Frontal cortex (tissue), 3 donors: ENCODE measurements at regions not wholly inside any gene's neighbourhood (a gene's known extent, or its start where the extent isn't known, plus 50 kb on each side); places are given as distances from the start of the nearest gene placed in this dataset.

ENCODE experiments used
- DNase-seq, 2 donors: peaks; one replicate each; pipeline ENCODE4 v3.0.0; 2012; ENCODE audit warnings: low spot score in 2 of 2
- FAIRE-seq: peaks from 2 replicates; lab custom pipeline; 2012; peaks lifted over from hg19 to GRCh38; lab: Jason Lieb, UNC
- donor health status: control.
- donor health status: control.
- donor health status: control.

DNA sequence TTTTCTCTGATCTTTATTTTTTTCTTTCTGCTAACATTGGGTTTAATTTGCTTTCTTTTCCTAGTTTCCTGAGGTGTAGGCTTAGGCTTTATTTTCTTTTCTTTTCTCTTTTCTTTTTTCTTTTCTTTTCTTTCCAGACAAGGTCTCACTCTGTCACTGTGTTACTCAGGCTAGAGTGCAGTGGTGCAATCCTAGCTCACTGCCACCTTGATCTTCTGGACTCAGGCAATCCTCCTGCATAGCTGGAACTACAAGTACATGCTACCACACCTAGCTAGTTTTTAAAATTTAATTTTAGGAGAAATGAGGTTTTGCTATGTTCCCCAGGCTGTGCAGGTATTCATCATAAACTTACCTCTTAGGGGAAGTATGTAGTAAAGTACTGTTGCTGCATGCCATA lies 197.8 kb upstream of the ANKRD50 start:
- DNase-seq (no peak), FAIRE-seq (no peak)

DNA sequence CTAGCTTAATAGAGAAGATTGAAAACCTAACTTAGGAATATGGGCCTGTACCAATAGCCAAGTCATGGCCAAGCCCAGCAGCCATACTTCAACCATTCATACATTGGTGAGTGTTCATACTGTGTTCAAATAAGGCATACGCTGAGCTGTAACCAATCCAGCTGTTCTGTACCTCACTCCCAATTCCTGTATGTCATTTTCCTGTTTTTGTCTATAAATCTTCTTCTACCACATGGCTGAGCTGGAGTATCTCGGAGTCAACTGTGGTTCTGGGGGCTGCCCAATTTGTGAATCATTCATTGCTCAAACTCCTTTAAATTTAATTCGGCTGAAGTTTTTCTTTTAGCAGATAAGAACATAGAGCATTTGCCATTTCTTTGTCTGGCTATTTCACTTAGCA lies 195.3 kb upstream of the ANKRD50 start:
- DNase-seq (no peak), FAIRE-seq (no peak)

DNA sequence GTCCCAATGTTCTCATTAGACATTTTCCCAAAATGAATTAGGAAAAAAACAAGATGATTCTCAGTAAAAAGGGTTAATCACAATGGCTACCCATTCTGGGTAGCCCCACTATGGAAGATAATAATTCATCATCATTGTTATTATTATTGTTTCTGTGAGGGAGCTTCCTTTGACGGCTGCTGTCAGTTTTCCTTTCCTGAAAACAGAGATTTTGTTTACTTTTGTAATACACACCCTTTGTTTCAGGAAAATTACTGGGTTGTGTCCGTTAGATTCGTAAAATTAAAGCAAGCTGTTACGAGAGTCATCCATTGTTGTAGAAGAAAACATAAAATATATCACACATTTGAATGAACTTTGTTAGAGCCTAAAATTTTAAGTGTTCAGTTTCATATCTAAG lies 192.9 kb upstream of the ANKRD50 start:
- no peak for FAIRE-seq

DNA sequence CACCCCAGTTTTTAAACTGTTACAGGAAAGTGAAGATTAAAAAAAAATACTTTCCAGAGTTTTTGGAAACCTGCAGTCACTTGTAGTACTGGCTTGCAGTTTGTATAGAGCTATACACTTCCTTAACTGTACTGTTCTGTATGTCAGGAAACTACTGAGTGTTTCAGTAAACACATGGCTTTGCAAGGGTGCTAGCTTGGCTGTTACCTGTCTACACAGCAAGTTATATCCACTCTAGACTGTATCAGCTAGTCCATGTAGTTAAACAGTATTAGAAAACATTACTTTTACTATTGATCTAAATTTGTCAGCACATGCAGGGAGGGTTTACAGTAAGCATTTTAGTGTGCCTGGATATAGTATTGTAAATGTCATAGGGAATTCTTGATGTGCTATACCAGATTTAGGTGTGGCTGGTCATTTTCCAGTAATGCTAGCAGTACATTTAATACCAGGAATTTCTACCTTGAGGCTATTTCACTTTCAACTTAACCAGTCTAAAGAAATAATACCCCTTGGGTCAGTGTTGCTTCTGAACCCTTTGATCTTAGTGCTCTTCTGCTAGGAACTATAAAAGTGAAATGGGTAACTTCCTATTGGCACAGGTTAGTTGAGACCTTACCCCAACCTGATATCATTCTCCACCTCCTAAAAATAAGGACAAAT lies 192.3 kb upstream of the ANKRD50 start:
- no peak for DNase-seq
- FAIRE-seq, result no peak

More for the DNA sequence above, 192.9 kb upstream of the ANKRD50 start:
- DNase-seq, result no peak

- DNase-seq, result no peak
- no peak for FAIRE-seq
Measured at GRCh38 chr4:124903995-124904722, 191.6 kb upstream of the ANKRD50 start.

GRCh38 chr4:124902001-124902515 lies 189.5 kb upstream of the ANKRD50 start:
- FAIRE-seq (no peak), DNase-seq (no peak)

- no peak for DNase-seq
- no peak for FAIRE-seq
Measured at GRCh38 chr4:124899997-124900396, 187.5 kb upstream of the ANKRD50 start.

- no peak for FAIRE-seq
- no peak for DNase-seq
Measured at GRCh38 chr4:124890522-124890921, 178.0 kb upstream of the ANKRD50 start.

DNA sequence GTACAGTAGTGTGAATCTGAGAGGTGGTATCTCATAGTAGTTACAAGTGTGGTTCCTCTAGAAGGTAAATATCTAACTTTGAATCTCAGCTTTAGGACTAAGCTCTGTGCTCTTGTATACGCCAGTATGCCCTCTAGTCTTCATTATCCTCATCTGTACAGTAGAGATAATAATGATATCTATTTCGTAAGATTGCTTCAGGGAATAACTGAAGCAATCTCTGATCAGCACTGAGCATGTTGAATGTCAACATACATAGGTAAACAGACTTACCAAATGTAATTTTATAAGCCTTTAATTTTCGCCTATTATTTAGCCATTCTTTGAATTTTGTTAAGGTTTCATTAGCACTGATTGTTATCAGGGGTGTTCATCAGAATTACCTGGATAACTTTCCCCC lies 175.2 kb upstream of the ANKRD50 start:
- FAIRE-seq (no peak), DNase-seq (no peak)

- DNase-seq (no peak), FAIRE-seq (no peak)
Measured at GRCh38 chr4:124884316-124884715, 171.8 kb upstream of the ANKRD50 start.

DNA sequence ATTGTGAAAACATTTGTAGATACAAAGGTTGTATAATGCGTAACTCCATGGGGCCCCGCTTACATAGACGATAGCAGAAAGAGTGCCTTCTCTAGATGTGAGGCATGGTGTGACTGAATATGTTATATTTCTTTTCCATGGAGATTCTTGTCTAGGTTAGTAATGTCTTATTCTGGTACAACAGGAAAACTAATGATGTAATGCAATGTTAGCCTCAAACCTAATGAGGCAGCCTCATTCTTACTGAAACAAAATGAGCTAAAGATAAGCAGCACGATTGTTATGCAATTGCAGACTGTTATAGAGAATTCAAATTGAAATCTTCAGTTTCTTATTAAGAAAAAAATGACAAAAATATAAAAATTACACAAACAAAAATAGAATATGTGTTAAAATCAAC lies 171.1 kb upstream of the ANKRD50 start:
- DNase-seq, result no peak
- FAIRE-seq, result no peak

DNA sequence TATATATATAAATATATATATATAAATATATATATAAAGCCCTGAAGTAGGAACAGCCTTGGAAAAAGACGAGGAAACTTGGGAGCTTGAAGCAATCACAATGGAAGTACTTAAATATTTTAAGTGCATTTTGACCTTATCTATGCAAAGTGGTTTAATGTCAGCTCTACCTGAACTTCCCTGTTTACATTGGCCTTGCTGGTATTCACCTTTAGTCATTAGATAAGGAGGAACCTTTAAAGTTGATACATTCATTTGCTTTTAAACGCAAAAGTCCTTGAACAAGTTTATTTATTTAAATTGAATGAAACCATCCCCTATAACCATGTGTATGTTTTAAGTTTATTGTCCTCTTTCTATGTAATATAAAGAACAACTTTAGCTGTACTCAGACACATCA lies 166.7 kb upstream of the ANKRD50 start:
- DNase-seq (no peak), FAIRE-seq (no peak)

- FAIRE-seq (no peak), DNase-seq (no peak)
Measured at GRCh38 chr4:124874172-124874450, 161.6 kb upstream of the ANKRD50 start.

DNA sequence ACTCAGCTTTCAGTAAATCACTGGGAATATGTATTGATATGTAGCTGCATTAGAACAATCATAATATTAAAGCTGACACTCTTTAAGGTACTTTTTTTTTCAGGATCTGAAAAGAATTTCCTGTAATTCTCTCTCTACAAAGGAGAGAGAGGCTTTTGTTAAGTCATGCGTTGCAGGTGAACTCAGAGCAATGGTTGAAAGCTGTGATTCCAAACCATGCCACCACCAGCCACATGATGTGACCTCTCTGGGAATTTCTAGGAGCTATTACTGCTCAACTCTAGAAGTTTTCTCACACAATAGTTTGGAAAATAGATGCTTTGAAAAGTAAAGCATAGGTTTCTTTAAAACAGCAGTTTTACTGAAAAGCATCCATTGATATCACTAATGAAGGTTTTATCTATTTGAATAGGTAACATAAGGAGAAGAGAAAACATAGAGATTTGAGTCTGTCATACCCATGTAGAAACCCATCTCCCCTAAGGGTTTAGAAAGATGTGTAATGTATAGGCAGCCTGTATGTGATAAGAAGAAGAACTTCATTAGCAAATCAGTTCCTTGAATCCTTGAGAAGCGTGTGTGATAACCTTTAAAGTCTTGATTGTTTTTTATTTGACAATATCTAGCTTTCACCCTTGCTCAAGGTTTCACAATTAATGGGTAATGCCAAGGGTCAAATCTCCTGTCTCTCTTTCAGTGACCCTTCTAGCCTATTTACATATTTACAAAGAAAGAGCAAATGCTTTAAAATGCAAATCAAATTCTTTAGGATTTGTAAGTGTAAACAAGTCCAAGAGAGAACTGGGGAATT lies 161.0 kb upstream of the ANKRD50 start:
- FAIRE-seq (no peak), DNase-seq (no peak)

DNA sequence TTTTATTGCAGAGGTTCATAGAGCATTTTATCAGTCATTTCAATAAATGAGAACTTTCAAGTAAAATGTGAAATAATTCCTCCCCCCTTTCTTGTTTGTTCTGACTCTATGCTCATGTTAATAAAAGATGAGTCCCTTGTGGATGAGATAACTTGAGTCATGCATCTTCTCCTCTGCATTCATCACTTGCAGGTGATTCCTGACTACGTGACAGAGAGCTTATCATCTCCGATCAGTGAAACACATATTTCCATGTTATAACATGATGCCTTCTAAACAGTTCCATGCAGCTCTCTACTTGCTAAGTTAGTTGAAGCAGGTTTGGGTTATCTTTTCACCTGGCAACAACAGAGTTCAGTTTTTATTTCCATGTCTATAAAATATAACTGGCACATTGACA lies 160.1 kb upstream of the ANKRD50 start:
- FAIRE-seq, result no peak

DNA sequence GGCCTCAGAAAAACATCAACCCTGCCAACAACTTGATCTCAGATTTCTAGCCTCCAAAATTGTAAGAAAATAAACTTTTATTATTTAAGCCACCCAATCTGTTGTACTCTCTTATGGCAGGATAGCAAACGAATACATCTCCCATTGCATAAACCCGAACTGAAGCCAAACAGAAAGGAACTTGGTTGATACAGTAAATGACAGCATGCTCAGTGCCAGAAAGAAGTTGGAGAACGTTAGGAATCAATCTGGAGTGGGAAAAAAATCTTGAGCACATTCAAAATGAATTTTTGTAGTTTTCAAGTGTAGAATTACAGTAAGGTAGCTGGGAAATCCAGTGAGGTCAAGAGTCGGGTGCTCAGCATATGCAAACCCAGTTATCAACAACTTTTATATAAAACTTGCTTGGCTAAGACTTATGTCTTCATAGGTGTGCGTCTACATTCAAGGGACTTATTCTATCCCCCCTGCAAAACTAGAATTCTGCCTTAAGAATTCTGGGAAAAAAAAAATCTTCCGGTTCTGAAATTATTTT lies 157.5 kb upstream of the ANKRD50 start:
- FAIRE-seq (no peak), DNase-seq (no peak)

More for the DNA sequence above, 160.1 kb upstream of the ANKRD50 start:
- DNase-seq, result no peak

GRCh38 chr4:124868495-124868894 lies 156.0 kb upstream of the ANKRD50 start:
- no peak for FAIRE-seq
- DNase-seq, result no peak

DNA sequence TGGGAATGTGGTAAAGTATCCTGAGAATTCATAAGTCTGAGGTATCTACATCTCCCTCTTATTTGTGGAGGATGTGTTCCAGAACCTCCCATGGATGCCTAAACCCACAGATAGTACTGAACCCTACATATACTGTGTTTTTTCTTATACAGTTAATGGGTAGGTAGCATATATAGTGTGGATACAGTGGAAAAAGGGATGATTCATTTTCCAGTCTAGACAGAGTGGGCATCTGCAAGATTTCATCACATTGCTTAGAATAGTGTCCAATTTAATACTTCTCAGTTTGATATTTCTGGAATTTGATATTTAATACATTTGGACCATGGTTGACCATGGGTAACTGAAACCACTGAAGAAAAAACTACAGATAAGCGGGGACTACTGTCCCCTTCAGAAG lies 155.0 kb upstream of the ANKRD50 start:
- FAIRE-seq (no peak), DNase-seq (no peak)

- DNase-seq, result no peak
- FAIRE-seq, result no peak
Measured at GRCh38 chr4:124866301-124866700, 153.8 kb upstream of the ANKRD50 start.

DNA sequence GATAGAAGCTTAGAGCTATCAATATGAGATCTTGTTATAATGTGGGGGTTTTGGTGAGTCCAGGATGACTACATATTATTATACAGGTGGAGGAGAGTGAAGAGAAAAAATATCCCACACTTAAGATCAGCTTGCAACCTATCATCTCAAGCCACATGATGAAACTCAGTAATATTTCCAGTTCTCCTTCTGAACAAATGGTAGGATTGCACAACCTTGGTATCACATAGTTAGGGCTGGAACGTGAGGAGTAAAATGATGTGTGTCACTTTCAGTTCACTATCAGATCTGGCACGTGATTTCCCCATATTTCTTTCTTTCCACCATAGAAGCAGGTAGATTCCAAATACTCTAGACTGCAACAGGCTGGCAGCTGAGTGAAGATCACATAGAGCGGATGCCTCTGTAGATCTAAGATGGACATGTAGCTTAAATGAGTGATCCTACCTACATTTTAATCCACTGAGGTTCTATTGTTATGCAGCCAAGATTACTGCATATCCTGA lies 150.6 kb upstream of the ANKRD50 start:
- DNase-seq (no peak), FAIRE-seq (no peak)

DNA sequence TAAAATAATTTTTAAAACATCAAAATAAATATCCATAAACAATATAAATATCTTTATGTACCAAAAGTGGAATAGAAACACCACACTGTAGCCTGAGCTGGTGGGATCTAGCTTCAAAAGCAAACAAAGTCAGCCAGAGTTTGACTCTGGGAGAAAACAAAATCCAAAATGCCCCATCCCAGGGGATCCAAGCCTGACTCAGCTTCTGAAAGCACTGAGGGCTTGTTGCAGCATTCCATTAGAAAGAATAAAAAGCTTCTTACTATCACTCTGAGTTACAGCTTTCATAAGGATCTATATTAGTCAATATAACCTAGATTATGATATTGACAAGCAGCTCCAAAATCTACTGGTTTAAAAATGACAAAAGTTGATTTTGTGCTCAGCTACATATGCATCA lies 149.7 kb upstream of the ANKRD50 start:
- DNase-seq (no peak), FAIRE-seq (no peak)
